ENCODE measurements at regions not wholly inside any gene's neighbourhood (a gene's known extent, or its start where the extent isn't known, plus 50 kb on each side); places are given as distances from the start of the nearest gene placed in this dataset.
"Not testable (repeated sequence)": the region's sequence is repeated elsewhere in the genome, so short reads cannot be mapped to it uniquely, and the experiment has no call there.

DNA sequence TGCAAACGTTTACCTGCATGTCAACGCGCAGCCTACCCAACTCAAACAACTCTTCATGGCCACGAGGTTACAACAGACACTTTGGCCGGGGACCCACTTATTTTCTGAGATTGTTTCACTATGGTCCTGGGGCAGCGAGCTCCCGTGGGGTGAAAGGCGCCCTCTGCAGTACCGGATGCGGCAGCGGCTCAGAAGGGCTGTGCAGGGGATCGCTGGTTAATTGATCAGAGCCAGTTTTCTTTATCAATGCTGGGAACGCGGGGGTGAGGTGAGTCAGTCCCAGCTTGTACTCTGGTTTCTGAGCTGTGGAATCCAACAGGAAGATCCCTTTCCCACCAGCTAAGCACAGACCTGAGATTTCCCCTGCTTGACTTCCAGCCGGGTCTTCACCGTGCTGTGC, 366.5 kb upstream of the KLF6 start:
- DNase-seq (ENCODE audit: low read depth) = no peak
- TF ChIP-seq, protein P1, sequence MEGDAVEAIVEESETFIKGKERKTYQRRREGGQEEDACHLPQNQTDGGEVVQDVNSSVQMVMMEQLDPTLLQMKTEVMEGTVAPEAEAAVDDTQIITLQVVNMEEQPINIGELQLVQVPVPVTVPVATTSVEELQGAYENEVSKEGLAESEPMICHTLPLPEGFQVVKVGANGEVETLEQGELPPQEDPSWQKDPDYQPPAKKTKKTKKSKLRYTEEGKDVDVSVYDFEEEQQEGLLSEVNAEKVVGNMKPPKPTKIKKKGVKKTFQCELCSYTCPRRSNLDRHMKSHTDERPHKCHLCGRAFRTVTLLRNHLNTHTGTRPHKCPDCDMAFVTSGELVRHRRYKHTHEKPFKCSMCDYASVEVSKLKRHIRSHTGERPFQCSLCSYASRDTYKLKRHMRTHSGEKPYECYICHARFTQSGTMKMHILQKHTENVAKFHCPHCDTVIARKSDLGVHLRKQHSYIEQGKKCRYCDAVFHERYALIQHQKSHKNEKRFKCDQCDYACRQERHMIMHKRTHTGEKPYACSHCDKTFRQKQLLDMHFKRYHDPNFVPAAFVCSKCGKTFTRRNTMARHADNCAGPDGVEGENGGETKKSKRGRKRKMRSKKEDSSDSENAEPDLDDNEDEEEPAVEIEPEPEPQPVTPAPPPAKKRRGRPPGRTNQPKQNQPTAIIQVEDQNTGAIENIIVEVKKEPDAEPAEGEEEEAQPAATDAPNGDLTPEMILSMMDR (IDR thresholded peaks at IDR 0.05; ENCODE audit: insufficient read depth, low read length) = no peak
- no peak overlapping the region for H3K4me3 ChIP-seq (ENCODE audit: low read depth, low read length)

DNA sequence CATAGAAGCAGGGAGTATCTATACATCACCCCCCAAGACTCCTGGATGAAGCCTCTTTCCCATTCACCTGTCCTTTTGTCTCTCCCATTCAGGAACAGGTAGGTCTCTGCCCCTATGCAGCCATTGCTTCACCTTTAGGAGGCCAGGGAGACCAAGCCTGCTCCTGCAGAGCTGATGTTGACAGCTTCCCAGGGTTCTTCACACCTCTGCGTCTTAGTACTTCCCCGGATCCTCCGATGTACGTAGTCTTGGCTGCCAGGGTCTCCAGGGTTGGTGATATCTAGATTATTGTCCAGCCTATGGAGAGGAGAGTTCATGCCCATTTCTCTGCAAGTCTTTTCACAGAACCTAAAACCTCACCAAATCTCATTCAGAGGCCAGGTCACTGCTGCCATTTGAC, 365.7 kb upstream of the KLF6 start:
- no peak overlapping the region for H3K4me3 ChIP-seq (ENCODE audit: low read depth, low read length)
- DNase-seq (ENCODE audit: low read depth) = no peak
- TF ChIP-seq, protein P1 (IDR thresholded peaks at IDR 0.05; ENCODE audit: insufficient read depth, low read length) = no peak

DNA sequence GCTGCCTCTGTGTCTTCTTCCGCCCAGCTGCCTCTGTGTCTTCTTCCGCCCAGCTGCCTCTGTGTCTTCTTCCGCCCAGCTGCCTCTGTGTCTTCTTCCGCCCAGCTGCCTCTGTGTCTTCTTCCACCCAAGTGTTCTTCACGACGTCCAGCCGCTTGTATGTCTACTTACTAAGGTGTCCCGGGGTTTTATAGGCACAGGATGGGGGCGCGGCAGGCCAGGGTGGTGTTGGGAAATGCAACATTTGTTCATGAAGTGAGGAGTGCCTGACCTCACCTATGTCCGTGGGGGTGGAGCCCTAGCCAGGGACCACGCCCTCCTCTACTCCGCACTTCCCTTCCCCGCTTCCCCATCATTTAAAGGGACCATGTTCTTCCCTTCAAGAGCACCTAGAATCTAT, 364.5 kb upstream of the KLF6 start:
- H3K4me3 ChIP-seq (ENCODE audit: low read depth, low read length); DNase-seq (ENCODE audit: low read depth): not testable (repeated sequence)

DNA sequence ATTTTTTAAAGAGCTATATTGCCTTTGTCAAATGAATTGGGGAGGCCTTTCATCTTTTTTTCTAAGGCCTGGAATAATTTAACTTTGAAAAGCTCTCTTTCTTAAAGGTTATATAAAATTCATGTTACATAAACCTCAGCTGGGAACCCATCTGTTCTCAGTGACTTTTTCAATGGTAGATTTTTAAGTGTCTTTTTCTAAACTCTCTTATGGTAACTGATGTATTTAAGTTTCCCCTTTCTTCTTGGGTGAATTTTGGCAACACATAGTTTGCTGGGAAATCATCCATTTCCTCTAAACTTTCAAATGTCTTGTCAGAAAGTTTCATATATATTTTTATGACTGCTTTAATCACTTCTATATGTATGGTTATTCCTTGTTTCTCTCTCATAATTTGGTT, 362.2 kb upstream of the KLF6 start:
- no peak overlapping the region for H3K4me3 ChIP-seq (ENCODE audit: low read depth, low read length)
- no peak for DNase-seq (ENCODE audit: low read depth)
- TF ChIP-seq, protein P1 (IDR thresholded peaks at IDR 0.05; ENCODE audit: insufficient read depth, low read length) = no peak

DNA sequence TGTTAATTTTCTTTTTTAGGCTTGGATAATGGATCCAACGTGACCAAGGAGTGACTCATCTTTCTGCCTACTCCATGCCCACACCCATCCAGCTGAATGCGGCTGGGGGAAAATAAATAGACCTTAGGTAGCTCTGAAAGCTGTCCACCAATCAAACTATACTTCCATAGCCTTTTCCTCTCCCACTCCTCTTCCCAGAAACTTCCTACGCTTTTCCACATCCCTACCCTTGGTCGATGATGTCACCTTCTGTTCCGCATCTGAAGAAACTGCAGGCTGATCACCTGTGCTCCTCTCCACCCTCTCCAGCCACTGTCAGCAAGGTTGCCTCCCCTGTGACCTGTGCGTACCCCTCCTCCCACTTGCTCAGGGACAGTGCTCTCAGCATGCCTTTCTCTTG, 359.8 kb upstream of the KLF6 start:
- no peak overlapping the region for H3K4me3 ChIP-seq (ENCODE audit: low read depth, low read length)
- TF ChIP-seq, protein P1 (IDR thresholded peaks at IDR 0.05; ENCODE audit: insufficient read depth, low read length) = no peak
- peak; percentile 11 for DNase-seq (ENCODE audit: low read depth)

DNA sequence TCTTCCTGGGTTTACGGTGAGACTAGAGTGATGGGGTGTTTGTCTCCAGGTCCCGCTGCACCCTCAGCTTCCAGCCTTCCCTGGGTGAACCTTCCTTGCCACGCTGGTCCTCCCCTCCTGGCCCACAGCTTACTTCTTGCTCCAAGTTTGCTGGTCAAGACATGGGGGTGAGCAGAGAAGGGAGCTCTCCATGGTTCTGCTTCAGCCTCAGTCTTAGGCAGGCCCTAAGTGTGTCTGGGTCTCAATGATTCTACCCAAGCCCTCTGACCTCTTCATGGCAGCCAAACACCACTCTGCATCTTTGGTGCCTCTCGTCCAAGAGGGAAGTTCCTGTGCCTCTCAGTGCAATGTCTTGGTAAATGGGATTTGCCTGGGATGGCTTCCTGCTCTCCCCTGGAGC, 356.5 kb upstream of the KLF6 start:
- H3K4me3 ChIP-seq (ENCODE audit: low read depth, low read length) = no peak overlapping the region
- peak; percentile 40 for DNase-seq (ENCODE audit: low read depth)
- TF ChIP-seq, protein P1 (IDR thresholded peaks at IDR 0.05; ENCODE audit: insufficient read depth, low read length) = no peak

DNA sequence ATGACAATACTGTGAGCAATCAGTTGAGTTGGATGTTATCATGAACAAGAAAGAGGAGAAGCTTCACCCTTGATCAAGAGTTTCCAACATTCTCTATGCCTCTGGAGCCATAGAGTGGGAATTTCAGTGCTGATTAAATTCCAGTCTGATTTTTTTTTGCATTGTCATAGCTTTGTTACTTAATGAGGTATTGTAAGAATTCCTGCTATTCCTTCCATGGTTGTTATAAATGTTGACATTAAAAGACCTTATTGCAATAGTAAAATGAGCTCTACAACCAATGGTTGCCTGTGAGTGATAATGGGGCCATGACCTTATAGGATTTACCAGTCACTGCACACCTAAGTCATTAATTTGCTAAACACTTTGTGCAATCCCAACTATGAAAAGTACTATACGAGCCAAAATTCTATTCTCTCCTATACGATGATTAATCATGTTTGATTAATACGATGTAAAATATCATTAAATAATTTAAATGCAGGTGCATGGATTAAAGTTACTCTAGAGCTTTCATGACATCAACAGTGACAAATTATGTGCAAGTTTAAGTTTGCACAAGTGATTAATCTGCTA, 353.2 kb upstream of the KLF6 start:
- no peak overlapping the region for H3K4me3 ChIP-seq (ENCODE audit: low read depth, low read length)
- peak; percentile 31 for DNase-seq (ENCODE audit: low read depth)

More for the DNA sequence above, 353.2 kb upstream of the KLF6 start:
- TF ChIP-seq, protein P1 (IDR thresholded peaks at IDR 0.05; ENCODE audit: insufficient read depth, low read length) = no peak

All from fibroblast of the aortic adventitia (primary cell).